WTC11 (cell line): ENCODE measurements at regions not wholly inside any gene's neighbourhood (a gene's known extent, or its start where the extent isn't known, plus 50 kb on each side); places are given as distances from the start of the nearest gene placed in this dataset.

Experiments used
- ATAC-seq: fragments of 200-7000 bp; cut with Tn5 transposase; 2 replicates; pipeline ENCODE4 v1.10.0; 2021; ENCODE audit warnings: mild to moderate bottlenecking, moderate library complexity
- CTCF ChIA-PET: fragments of 300-600 bp; sonication (Branson Sonifier 250); formaldehyde crosslinking; loops from one replicate; lab custom pipeline; 2021; ENCODE audit warnings: antibody characterized with exemption; lab: Charles Lee
- POLR2A ChIA-PET: fragments of 350-600 bp; sonication (Branson Sonifier 250); formaldehyde crosslinking; loops from one replicate; lab custom pipeline; 2021; ENCODE audit warnings: antibody characterized with exemption; lab: Charles Lee
- DNase-seq: peaks from one replicate; pipeline ENCODE4 v3.0.0; 2021; ENCODE audit warnings: low spot score
- H3K27ac Mint-ChIP-seq: 2 replicates; pipeline ENCODE4 v1.8.0; 2021; ENCODE audit warnings: mixed read lengths
- H3K27me3 Mint-ChIP-seq: 2 replicates; pipeline ENCODE4 v1.8.0; 2021; ENCODE audit warnings: low read depth, mild to moderate bottlenecking, moderate library complexity, mixed read lengths
- H3K36me3 Mint-ChIP-seq: 2 replicates; pipeline ENCODE4 v1.8.0; 2021; ENCODE audit warnings: mixed read lengths
- H3K4me1 Mint-ChIP-seq: 2 replicates; pipeline ENCODE4 v1.8.0; 2022; ENCODE audit warnings: mixed read lengths
- H3K4me3 Mint-ChIP-seq: 2 replicates; pipeline ENCODE4 v1.8.0; 2021; ENCODE audit warnings: mild to moderate bottlenecking, moderate library complexity, mixed read lengths
- H3K9me3 Mint-ChIP-seq: 2 replicates; pipeline ENCODE4 v1.8.0; 2021; ENCODE audit warnings: mixed read lengths
- AR ChIP-seq: fragments of 250-450 bp; sonication (Bioruptor Pico); IDR thresholded peaks from 2 replicates; pipeline ENCODE4 v1.9.0; 2021; ENCODE audit warnings: mild to moderate bottlenecking
- ATF1 ChIP-seq: sonication (generic); formaldehyde crosslinking; IDR thresholded peaks from 2 replicates; pipeline ENCODE4 v1.8.1; 2023; ENCODE audit warnings: mild to moderate bottlenecking, moderate library complexity, missing genetic modification reagents
- CREB1 ChIP-seq: sonication (generic); formaldehyde crosslinking; IDR thresholded peaks from 2 replicates; pipeline ENCODE4 v1.8.0; 2023; ENCODE audit warnings: mild to moderate bottlenecking, missing genetic modification reagents
- ESRRA ChIP-seq: sonication (generic); formaldehyde crosslinking; IDR thresholded peaks from 2 replicates; pipeline ENCODE4 v1.8.1; 2022; ENCODE audit warnings: mild to moderate bottlenecking, missing genetic modification reagents, borderline replicate concordance
- GRHL2 ChIP-seq: fragments of 250-450 bp; sonication (Bioruptor Pico); IDR thresholded peaks from 2 replicates; pipeline ENCODE4 v1.8.0; 2022; ENCODE audit warnings: mild to moderate bottlenecking, moderate library complexity; ENCODE audit not compliant: insufficient replicate concordance, severe bottlenecking
- HMGA2 ChIP-seq: fragments of 250-450 bp; sonication (Bioruptor Pico); IDR thresholded peaks from 2 replicates; pipeline ENCODE4 v1.4.0; 2021; ENCODE audit warnings: mild to moderate bottlenecking, moderate library complexity
- RELA ChIP-seq: sonication (generic); formaldehyde crosslinking; IDR thresholded peaks from 2 replicates; pipeline ENCODE4 v1.8.1; 2022; ENCODE audit warnings: missing genetic modification reagents, mild to moderate bottlenecking, borderline replicate concordance
- SP1 ChIP-seq: sonication (generic); formaldehyde crosslinking; conservative IDR thresholded peaks from 2 replicates; pipeline ENCODE4 v1.8.1; 2022; ENCODE audit warnings: missing genetic modification reagents
- TP53 ChIP-seq: sonication (generic); formaldehyde crosslinking; IDR thresholded peaks from 2 replicates; pipeline ENCODE4 v1.8.1; 2023; ENCODE audit warnings: mild to moderate bottlenecking, missing genetic modification reagents
- USF2 ChIP-seq: sonication (generic); formaldehyde crosslinking; IDR thresholded peaks from 2 replicates; pipeline ENCODE4 v1.8.1; 2023; ENCODE audit warnings: mild to moderate bottlenecking, missing genetic modification reagents, moderate library complexity
- ZNF416 ChIP-seq: fragments of 250-450 bp; sonication (Bioruptor Pico); IDR thresholded peaks from 2 replicates; pipeline ENCODE4 v1.9.0; 2021; ENCODE audit warnings: mild to moderate bottlenecking, inconsistent platforms
- TF ChIP-seq, protein P1 (sequence below): sonication (generic); formaldehyde crosslinking; IDR thresholded peaks from 2 replicates; pipeline ENCODE4 v1.8.0; 2022; ENCODE audit warnings: mild to moderate bottlenecking, missing genetic modification reagents
- TF ChIP-seq, protein P2 (sequence below): sonication (generic); formaldehyde crosslinking; IDR thresholded peaks from 2 replicates; pipeline ENCODE4 v1.8.0; 2022; ENCODE audit warnings: mild to moderate bottlenecking, missing genetic modification reagents
- TF ChIP-seq, protein P3 (sequence below): sonication (generic); formaldehyde crosslinking; IDR thresholded peaks from 2 replicates; pipeline ENCODE4 v1.8.1; 2023; ENCODE audit warnings: mild to moderate bottlenecking, moderate library complexity, missing genetic modification reagents
- TF ChIP-seq, protein P4 (sequence below): sonication (generic); formaldehyde crosslinking; IDR thresholded peaks from 2 replicates; pipeline ENCODE4 v1.8.0; 2022; ENCODE audit warnings: missing genetic modification reagents

- TF ChIP-seq RELA (no peak), USF2 (CRISPR knock-in tag) (no peak), TP53 (CRISPR knock-in tag) (no peak)
Measured at GRCh38 chr3:15932348-15933300, 134.8 kb upstream of the ANKRD28 start (continued).

GRCh38 chr3:15933439-15934139 lies 135.8 kb upstream of the ANKRD28 start:
- Mint-ChIP-seq H3K9me3 (no peaks in the 10 kb centered on the region), H3K4me1 (peaks cover 2% of the 10 kb centered on the region; the same call in 1 of the 2 replicates), H3K4me3 (no peak overlapping the region), H3K36me3 (no peaks in the 10 kb centered on the region)
- CTCF ChIA-PET: no interaction called here
- no peak for DNase-seq
- TF ChIP-seq, protein P1, sequence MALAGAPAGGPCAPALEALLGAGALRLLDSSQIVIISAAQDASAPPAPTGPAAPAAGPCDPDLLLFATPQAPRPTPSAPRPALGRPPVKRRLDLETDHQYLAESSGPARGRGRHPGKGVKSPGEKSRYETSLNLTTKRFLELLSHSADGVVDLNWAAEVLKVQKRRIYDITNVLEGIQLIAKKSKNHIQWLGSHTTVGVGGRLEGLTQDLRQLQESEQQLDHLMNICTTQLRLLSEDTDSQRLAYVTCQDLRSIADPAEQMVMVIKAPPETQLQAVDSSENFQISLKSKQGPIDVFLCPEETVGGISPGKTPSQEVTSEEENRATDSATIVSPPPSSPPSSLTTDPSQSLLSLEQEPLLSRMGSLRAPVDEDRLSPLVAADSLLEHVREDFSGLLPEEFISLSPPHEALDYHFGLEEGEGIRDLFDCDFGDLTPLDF (CRISPR knock-in tag): no peak
- TF ChIP-seq, protein P2, sequence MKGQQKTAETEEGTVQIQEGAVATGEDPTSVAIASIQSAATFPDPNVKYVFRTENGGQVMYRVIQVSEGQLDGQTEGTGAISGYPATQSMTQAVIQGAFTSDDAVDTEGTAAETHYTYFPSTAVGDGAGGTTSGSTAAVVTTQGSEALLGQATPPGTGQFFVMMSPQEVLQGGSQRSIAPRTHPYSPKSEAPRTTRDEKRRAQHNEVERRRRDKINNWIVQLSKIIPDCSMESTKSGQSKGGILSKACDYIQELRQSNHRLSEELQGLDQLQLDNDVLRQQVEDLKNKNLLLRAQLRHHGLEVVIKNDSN (CRISPR knock-in tag): no peak
- TF ChIP-seq HMGA2 (CRISPR knock-in tag) (no peak), ATF1 (no peak), RELA (no peak), SP1 (CRISPR knock-in tag) (no peak), AR (no peak), GRHL2 (CRISPR knock-in tag) (no peak), ESRRA (no peak), CREB1 (CRISPR knock-in tag) (no peak), ZNF416 (CRISPR knock-in tag) (no peak)
- TF ChIP-seq, protein P3, sequence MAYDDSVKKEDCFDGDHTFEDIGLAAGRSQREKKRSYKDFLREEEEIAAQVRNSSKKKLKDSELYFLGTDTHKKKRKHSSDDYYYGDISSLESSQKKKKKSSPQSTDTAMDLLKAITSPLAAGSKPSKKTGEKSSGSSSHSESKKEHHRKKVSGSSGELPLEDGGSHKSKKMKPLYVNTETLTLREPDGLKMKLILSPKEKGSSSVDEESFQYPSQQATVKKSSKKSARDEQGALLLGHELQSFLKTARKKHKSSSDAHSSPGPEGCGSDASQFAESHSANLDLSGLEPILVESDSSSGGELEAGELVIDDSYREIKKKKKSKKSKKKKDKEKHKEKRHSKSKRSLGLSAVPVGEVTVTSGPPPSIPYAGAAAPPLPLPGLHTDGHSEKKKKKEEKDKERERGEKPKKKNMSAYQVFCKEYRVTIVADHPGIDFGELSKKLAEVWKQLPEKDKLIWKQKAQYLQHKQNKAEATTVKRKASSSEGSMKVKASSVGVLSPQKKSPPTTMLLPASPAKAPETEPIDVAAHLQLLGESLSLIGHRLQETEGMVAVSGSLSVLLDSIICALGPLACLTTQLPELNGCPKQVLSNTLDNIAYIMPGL (CRISPR knock-in tag): no peak
- TF ChIP-seq, protein P4, sequence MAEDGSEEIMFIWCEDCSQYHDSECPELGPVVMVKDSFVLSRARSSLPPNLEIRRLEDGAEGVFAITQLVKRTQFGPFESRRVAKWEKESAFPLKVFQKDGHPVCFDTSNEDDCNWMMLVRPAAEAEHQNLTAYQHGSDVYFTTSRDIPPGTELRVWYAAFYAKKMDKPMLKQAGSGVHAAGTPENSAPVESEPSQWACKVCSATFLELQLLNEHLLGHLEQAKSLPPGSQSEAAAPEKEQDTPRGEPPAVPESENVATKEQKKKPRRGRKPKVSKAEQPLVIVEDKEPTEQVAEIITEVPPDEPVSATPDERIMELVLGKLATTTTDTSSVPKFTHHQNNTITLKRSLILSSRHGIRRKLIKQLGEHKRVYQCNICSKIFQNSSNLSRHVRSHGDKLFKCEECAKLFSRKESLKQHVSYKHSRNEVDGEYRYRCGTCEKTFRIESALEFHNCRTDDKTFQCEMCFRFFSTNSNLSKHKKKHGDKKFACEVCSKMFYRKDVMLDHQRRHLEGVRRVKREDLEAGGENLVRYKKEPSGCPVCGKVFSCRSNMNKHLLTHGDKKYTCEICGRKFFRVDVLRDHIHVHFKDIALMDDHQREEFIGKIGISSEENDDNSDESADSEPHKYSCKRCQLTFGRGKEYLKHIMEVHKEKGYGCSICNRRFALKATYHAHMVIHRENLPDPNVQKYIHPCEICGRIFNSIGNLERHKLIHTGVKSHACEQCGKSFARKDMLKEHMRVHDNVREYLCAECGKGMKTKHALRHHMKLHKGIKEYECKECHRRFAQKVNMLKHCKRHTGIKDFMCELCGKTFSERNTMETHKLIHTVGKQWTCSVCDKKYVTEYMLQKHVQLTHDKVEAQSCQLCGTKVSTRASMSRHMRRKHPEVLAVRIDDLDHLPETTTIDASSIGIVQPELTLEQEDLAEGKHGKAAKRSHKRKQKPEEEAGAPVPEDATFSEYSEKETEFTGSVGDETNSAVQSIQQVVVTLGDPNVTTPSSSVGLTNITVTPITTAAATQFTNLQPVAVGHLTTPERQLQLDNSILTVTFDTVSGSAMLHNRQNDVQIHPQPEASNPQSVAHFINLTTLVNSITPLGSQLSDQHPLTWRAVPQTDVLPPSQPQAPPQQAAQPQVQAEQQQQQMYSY (CRISPR knock-in tag): no peak
- TF ChIP-seq, all 79 proteins: peak for 0
- POLR2A ChIA-PET: no interaction called here
- no peak for ATAC-seq
- Mint-ChIP-seq H3K27ac (no peak overlapping the region), H3K27me3 (no peaks in the 10 kb centered on the region)
